Lower leg skin (tissue), 4 donors: ENCODE measurements at regions not wholly inside any gene's neighbourhood (a gene's known extent, or its start where the extent isn't known, plus 50 kb on each side); places are given as distances from the start of the nearest gene placed in this dataset.

Experiments
- DNase-seq, 2 donors: peaks; one replicate each; pipeline ENCODE4 v3.0.0-alpha.2; 2019; ENCODE audit warnings: low spot score in 2 of 2
- H3K4me3 ChIP-seq: fragments of 200-600 bp; sonication (generic); 2 replicates; pipeline ENCODE4 v1.5.1; 2017; ENCODE audit warnings: mild to moderate bottlenecking, low read depth; ENCODE audit not compliant: poor library complexity, severe bottlenecking
- POLR2A ChIP-seq, 2 donors: fragments of 450-650 bp; IDR thresholded peaks; one replicate each; pipeline ENCODE4 v1.6.1; 2016 to 2017; ENCODE audit warnings: antibody characterized with exemption in 2 of 2, mild to moderate bottlenecking in 1 of 2, moderate library complexity in 1 of 2
- WGBS, 2 donors: methylation state at CpG; one replicate each; pipeline ENCODE4 v1.1.5; 2018; 5-methylcytosine and 5-hydroxymethylcytosine counted together
- intact Hi-C: fragments of 100-400 bp; cut with DNase I; formaldehyde crosslinking; loops from one replicate; pipeline ENCODE4 v1.15.0; 2023; ENCODE audit warnings: low total_unique reads
- TF ChIP-seq, protein P1 (sequence below), 3 donors: fragments of 450-650 bp; IDR thresholded peaks; one replicate each; pipeline ENCODE4 v1.5.1; 2016; ENCODE audit warnings: antibody characterized with exemption in 3 of 3, mild to moderate bottlenecking in 3 of 3, moderate library complexity in 2 of 3

GRCh38 chr11:29959488-29959887 is 57.3 kb downstream of the KCNA4 start:
- WGBS, 2 donors = 32 to 39% methylated on average over 1 of the region's 1 CpG
- DNase-seq = no peak
- intact Hi-C loops = no loop called here
- H3K4me3 ChIP-seq = no peak overlapping the region
- TF ChIP-seq, protein P1, sequence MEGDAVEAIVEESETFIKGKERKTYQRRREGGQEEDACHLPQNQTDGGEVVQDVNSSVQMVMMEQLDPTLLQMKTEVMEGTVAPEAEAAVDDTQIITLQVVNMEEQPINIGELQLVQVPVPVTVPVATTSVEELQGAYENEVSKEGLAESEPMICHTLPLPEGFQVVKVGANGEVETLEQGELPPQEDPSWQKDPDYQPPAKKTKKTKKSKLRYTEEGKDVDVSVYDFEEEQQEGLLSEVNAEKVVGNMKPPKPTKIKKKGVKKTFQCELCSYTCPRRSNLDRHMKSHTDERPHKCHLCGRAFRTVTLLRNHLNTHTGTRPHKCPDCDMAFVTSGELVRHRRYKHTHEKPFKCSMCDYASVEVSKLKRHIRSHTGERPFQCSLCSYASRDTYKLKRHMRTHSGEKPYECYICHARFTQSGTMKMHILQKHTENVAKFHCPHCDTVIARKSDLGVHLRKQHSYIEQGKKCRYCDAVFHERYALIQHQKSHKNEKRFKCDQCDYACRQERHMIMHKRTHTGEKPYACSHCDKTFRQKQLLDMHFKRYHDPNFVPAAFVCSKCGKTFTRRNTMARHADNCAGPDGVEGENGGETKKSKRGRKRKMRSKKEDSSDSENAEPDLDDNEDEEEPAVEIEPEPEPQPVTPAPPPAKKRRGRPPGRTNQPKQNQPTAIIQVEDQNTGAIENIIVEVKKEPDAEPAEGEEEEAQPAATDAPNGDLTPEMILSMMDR (IDR thresholded peaks at IDR 0.05) = no peak

GRCh38 chr11:29957431-29957830 is 59.4 kb downstream of the KCNA4 start:
- TF ChIP-seq POLR2A (IDR thresholded peaks at IDR 0.05) = no peak
- TF ChIP-seq, protein P1 (IDR thresholded peaks at IDR 0.05) = no peak
- 31 to 39% methylated on average over 4 of the region's 4 CpGs for WGBS, 2 donors
- intact Hi-C loops = no loop called here

DNA sequence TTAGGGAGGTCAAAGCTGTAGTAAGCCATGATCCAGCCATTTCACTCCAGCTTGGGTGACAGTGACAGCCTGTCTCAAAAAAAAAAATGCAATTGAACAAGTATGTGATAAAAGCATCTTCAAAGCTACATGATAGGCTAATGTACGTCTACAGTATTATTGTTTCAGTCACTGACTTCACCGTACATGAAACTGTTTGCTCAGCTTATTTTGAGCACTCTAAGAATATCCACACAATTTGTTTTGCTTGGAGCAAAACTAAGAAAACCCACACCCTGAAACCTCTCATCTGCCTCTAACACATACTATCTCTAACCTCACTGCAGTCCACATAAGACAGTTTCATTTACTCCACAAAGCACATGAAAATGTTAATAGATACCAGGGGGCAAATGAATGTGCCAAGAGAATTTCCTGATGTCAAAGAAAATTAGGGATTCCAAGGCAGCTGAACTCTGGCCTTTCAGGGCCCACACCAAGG is 60.7 kb downstream of the KCNA4 start:
- WGBS, 2 donors = 50 to 55% methylated on average over 2 of the region's 2 CpGs
- intact Hi-C loops = no loop called here
- no peak for DNase-seq
- H3K4me3 ChIP-seq = no peak overlapping the region
- TF ChIP-seq, protein P1 (IDR thresholded peaks at IDR 0.05) = no peak
- TF ChIP-seq POLR2A (IDR thresholded peaks at IDR 0.05) = no peak

More at GRCh38 chr11:29957431-29957830, 59.4 kb downstream of the KCNA4 start:
- no peak for DNase-seq
- H3K4me3 ChIP-seq = no peak overlapping the region

DNA sequence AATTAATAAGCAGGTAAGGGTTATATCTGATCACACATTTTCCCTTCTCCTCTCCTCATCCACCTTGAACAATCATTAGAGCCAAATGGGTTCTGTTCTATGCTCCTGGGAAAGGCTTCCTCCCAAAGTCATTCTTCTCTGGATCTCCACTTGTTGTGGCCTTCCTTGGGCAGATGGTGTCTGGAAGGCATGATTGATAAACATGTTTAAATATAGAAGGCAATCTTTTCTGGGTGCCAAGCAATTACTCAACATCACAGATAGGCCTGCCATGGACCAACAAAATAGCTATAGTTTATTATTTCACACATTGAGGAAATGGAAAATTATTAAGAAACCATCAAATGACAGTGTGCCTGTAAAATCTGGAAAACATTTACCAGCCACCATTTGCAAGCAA is 73.5 kb downstream of the KCNA4 start:
- intact Hi-C loops = no loop called here

GRCh38 chr11:29937526-29937925 is 79.3 kb downstream of the KCNA4 start:
- TF ChIP-seq, protein P1 (IDR thresholded peaks at IDR 0.05) = no peak
- TF ChIP-seq POLR2A (IDR thresholded peaks at IDR 0.05) = no peak
- 52 to 55% methylated on average over 4 of the region's 4 CpGs for WGBS, 2 donors
- H3K4me3 ChIP-seq = no peak overlapping the region
- DNase-seq = no peak
- intact Hi-C loops = no loop called here

More for the DNA sequence above, 73.5 kb downstream of the KCNA4 start:
- no peak for TF ChIP-seq POLR2A (IDR thresholded peaks at IDR 0.05)
- TF ChIP-seq, protein P1 (IDR thresholded peaks at IDR 0.05) = no peak
- DNase-seq = no peak
- H3K4me3 ChIP-seq = no peak overlapping the region

GRCh38 chr11:29934115-29934638 is 82.7 kb downstream of the KCNA4 start:
- TF ChIP-seq, protein P1 (IDR thresholded peaks at IDR 0.05) = no peak
- no peak for TF ChIP-seq POLR2A (IDR thresholded peaks at IDR 0.05)
- no peak for DNase-seq
- 89 to 95% methylated on average over 11 to 19 of the region's 19 CpGs for WGBS, 2 donors
- H3K4me3 ChIP-seq = no peak overlapping the region
- intact Hi-C loops = no loop called here
